EH (cell line): ENCODE measurements at regions not wholly inside any gene's neighbourhood (a gene's known extent, or its start where the extent isn't known, plus 50 kb on each side); places are given as distances from the start of the nearest gene placed in this dataset.

Source experiments
- DNase-seq: peaks from one replicate; pipeline ENCODE4 v3.0.0-alpha.2; 2015; ENCODE audit warnings: low read depth

- DNase-seq = peak; percentile 88
These were observed 371.6 kb downstream of the PIK3R1 start for GRCh38 chr5:68587171-68587570.

- no peak for DNase-seq
These were observed 376.3 kb downstream of the PIK3R1 start for GRCh38 chr5:68591850-68592249.

GRCh38 chr5:68592351-68592750 lies 376.8 kb downstream of the PIK3R1 start:
- no peak for DNase-seq

GRCh38 chr5:68593211-68593671 lies 377.7 kb downstream of the PIK3R1 start:
- no peak for DNase-seq

GRCh38 chr5:68612972-68613371 lies 397.4 kb downstream of the PIK3R1 start:
- DNase-seq = no peak

- no peak for DNase-seq
These were observed 402.9 kb downstream of the PIK3R1 start for GRCh38 chr5:68618501-68618900.

DNA sequence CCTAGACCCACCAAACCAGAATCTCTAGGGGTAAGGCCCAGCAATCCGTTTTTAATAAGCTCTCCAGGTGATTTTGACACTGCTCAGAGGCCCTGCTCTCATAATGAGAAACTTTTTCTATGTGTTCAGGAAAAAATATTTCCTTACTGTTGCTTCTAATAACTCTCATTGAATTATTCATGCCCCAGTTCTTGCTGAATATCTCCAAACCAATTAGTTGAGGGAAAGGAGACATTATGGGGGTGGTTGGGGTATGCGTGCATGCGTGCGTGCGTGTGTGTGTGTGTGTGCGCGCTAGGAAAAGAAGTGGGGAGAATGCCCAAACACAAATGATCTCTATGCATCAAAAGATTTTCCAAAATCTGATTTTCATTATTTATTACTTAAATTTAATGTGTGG lies 411.4 kb downstream of the PIK3R1 start:
- no peak for DNase-seq

DNA sequence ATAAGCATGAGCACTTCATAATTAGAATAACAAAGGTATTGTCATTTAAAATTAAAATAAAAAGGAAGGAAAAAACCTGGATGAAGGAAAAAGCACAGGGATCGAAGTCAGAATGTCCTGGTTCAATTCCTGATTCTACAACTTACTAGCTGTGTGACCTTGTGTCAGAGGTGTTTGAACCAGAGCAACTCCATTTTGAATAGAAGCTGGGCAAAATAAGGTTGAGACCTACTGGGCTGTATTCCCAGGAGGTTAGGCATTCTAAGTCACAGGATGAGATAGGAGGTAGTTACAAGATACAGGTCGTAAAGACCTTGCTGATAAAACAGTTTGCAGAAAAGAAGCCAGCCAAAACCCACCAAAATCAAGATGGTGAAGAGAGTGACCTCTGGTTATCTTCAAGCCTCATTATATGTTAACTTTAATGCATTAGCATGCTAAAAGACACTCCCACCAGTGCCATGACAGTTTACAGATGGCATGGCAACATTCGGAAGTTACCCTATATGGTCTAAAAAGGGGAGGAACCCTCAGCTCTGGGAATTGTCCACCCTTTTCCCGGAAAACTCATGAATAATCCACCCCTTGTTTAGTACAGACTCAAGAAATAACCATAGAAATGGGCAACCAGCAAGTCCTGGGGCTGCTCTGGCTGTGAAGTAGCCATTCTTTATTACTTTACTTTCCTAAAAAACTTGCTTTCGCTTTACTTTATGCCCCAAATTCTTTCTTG lies 412.7 kb downstream of the PIK3R1 start:
- no peak for DNase-seq

- DNase-seq = no peak
These were observed 414.8 kb downstream of the PIK3R1 start for GRCh38 chr5:68630354-68630753.

- no peak for DNase-seq
These were observed 416.3 kb downstream of the PIK3R1 start for GRCh38 chr5:68631884-68632283.

GRCh38 chr5:68641211-68641610 lies 425.7 kb downstream of the PIK3R1 start:
- no peak for DNase-seq

DNA sequence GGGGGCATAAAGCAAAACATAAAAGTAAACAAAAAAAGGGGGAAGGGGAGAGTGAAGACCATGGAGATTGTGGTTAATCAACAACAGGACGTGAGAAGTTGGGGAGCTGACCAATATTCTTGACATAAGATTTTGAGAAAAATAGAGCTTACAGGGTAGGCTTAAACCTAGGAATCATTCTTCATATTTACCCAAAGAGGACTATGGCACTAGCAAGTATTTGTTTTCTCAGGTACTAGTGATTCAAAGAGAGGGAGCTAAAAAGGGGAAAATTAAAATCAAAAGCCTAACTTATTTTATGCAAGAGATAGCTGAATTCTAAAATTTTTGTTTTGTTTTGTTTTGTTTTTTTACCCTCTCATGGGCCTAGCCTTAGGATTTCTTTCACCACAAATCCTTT lies 427.5 kb downstream of the PIK3R1 start:
- no peak for DNase-seq

- no peak for DNase-seq
These were observed 429.4 kb downstream of the PIK3R1 start for GRCh38 chr5:68644971-68645370.

- DNase-seq = peak; percentile 51
These were observed 430.6 kb downstream of the PIK3R1 start for GRCh38 chr5:68646144-68646543.

GRCh38 chr5:68647743-68648142 lies 432.2 kb downstream of the PIK3R1 start:
- DNase-seq = no peak

DNA sequence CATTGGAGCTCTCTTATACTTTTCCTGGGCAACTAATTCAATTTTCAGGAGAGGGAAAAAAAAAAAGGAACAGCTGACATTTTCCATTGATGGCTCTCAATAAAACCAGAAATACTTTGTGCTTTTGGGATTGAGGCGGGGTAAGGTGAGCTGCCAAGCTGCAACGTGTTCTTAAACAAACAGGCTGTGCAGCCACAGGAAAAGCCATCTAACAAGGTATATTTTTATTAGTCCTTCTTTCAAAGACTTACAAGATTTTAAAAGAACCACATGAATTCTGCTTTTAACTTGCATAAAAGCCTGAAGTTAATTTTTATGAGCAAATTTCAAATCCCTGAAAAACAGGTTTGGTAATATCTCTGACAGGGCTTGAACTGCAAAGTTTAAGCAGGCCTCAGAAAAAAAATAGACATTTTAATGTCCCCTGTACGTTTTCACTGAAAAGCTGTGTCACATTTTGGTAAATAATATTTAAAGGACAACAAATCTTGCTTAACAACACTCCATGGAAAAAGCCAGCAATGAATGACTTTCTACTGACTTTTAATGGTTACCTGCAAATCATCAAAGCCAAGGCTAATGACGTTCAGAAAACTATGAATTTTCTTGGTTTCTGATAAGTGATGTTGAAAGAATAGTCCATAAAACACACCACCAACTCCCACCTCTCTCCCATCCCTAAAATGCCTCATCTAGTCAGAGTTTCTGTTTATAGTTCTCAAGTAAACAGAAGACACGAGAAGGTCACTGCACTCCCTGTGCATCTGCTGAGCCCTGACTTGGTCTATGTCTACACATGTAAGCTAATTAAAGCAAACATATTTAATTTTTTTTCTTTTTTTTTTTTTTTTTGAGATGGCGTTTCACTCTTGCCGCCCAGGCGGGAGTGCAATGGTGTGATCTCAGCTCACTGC lies 433.6 kb downstream of the PIK3R1 start:
- no peak for DNase-seq

GRCh38 chr5:68652534-68652965 lies 437.0 kb downstream of the PIK3R1 start:
- DNase-seq = peak; percentile 82

GRCh38 chr5:68653471-68653870 lies 437.9 kb downstream of the PIK3R1 start:
- no peak for DNase-seq

- DNase-seq = no peak
These were observed 436.5 kb upstream of the SLC30A5 start for GRCh38 chr5:68657055-68657961.

DNA sequence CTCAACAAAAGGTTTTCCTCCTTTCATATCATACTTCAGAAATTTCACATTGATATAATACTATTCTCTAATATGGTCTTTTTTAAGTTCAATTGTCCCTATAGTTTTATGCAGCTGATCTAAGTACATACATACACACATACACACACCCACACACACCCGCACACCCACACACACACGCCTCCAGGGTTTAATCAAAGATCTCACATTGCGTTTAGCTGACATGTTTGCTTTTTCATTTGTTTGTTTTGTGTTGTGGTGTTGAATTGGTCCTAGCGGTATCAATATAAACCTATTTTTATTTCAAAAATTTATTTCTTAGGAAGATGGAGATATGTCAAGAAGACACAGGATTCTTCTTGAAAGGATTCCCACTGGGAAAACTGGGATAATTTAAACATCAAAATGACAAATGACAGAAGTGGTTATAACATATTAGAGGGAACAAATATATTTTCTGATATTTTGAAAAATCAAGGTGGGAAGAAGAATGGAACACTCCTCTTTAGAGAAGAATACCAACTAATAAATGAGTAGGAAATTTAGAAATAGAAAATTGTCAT lies 434.9 kb upstream of the SLC30A5 start:
- DNase-seq = no peak

- DNase-seq = peak; percentile 77
These were observed 433.9 kb upstream of the SLC30A5 start for GRCh38 chr5:68659881-68660280.

GRCh38 chr5:68661237-68661636 lies 432.6 kb upstream of the SLC30A5 start:
- peak; percentile 57 for DNase-seq
